AG08396 (cell line): ENCODE measurements at regions not wholly inside any gene's neighbourhood (a gene's known extent, or its start where the extent isn't known, plus 50 kb on each side); places are given as distances from the start of the nearest gene placed in this dataset.
"Not testable (repeated sequence)": the region's sequence is repeated elsewhere in the genome, so short reads cannot be mapped to it uniquely, and the experiment has no call there.

Source experiments
- DNase-seq: peaks from one replicate; pipeline ENCODE4 v3.0.0; 2012; ENCODE audit warnings: low spot score, mixed read lengths

DNA sequence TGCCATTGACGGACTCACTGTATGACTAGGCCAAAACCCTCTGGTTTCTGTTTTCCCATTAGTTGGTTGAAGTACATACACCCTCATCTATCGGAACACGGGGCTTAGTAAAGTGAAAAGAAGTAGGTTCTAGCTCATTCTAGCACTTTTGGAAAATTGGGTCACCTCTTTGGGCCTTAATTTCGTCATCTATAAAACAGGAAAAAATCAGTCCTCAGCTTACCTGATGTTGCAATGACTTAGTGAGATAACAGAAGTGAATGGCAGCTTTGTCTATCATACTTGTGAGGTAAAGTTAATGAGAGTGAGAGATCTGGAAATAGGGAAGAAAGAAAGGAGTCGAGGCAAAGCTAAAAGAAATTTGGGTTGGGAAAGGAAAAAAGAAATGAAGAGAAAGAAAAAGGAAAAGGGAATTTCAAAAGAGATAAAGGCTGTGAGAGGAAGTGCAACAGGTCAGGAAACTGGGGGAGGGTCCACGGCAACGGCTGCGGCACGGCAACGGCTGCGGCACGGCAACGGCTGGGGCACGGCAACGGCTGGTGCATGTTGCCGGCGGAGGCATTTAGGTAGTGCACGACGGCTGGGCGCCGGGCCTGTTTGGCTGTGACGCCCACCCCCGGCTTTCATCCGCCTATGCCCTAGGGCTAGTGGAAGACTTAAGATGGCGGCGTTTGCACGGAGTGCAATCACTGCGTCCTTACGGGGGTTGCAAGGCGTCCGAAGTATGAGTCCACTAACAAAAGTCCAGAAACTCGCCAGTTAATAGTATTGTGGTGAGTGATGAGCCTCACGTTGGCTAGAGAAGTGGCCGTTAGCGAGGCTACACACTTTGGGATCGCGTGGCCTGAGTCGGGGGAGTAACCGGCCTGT is 91.4 kb upstream of the XIST start:
- DNase-seq: peak; percentile 93

DNA sequence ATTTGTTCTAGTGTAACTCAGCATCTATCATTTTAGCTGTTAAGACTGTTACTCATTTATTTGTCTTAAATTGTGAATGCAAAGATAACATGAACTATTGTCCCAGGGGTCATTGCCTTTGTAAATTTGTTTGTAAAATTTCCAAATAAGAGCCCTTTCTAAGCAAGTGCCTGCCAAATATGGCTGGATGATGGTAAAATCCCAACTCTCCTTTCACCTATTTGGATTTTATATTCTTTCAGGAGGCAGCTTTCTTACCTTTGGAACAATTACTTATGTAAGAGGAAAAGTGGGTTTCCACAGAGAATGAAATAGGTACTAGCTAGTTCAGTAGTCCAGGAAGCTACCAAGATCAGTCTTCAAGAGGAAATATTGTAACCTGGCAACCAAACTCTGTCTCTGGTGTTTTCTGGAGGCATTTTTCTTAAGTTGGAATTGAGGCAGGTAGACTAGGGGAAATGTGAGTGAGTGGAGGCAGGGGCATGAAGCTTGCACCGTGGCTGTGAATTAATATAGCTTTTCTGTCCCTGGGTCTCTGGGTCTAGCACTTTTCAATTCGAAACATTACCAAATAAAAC is 88.5 kb upstream of the XIST start:
- DNase-seq: no peak

- DNase-seq: not testable (repeated sequence)
These were observed 85.3 kb upstream of the XIST start for GRCh38 chrX:73937843-73938242.

DNA sequence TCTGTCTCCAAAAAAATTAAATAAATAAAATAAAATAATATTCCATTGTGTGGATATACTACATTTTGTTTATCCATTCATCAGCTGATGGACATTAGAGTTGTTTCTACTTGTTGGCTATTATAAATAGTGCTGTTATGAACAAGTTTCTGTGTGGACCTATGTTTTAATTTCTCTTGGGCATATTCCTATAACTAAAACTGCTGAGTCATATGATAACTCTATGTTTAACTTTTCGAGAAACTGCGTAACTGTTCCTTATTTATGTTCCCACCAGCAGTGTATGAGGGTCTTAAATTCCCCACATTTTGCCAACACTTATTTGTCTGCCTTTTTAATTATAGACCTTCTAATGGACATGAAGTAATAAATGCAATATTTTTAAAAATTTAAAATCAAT is 80.0 kb upstream of the XIST start:
- DNase-seq: no peak

DNA sequence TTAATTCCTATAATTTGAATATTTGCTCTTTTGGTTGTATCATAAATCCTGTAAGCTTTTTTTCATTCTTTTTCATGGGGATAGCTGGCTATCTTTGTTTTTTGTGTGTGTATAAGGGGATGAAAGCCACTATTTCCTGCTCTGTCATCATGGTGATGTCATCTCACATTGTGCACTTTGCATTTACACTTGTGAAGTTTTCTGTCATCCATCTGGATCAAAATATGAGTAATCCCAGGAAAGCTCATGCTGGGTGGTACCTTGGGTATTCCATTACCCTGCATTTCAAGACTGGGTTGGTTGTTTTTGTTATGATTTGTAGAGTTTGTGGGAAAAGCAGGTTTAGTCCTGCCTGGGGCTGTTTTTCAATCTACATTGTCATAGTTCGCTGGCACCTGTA is 77.8 kb upstream of the XIST start:
- DNase-seq: no peak

DNA sequence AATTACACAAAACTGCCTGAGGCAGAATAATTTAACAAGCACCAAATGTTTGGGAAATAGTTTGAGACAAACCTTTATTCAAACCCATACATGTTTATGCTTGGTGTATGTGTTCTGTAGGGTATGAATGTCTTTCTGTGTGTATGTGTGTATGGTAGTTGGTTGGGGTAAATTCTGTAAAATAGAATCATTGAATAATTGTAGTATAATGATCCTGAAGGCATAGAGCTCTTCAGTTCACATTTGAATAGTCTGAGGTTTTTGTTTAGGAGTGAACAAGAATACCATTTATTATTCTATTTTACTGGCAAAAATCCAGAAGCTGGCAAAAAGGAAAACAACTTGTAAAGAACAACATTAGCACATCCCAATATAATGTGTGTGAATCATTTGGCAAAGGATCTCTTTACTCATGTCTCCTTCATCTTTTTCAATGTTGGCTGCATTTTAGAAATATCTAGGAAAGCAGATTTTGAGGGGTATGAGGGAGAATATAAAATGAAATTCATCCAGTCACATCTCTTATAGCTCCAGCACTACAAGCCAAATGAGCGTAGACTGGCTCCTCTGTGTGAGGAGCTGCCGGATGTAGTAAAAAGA is 70.4 kb upstream of the XIST start:
- DNase-seq: no peak

GRCh38 chrX:73916931-73917667 is 64.6 kb upstream of the XIST start:
- peak; percentile 63 for DNase-seq

DNA sequence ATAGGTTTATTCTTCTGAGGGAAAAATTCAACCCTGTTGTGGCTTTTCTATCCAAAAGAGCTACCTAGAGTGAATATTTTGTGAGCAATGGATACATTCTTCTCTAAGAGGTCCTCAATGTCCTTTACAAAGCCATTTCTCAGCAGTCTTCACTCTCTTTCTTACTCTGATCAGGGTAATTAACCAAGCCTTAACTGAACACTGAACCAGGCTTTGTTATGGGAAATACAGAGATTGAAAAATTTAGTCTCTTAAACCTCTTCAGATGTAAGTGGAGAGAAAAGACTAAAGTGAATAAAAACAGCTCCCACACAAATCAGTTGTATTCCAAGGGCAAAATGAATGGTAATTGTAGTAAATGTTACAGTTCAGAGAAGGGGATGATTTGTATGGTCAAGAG is 64.0 kb upstream of the XIST start:
- no peak for DNase-seq

GRCh38 chrX:73914792-73915191 is 62.3 kb upstream of the XIST start:
- DNase-seq: not testable (repeated sequence)

GRCh38 chrX:73913580-73913979 is 61.1 kb upstream of the XIST start:
- no peak for DNase-seq

GRCh38 chrX:73911946-73912345 is 59.4 kb upstream of the XIST start:
- DNase-seq: not testable (repeated sequence)

DNA sequence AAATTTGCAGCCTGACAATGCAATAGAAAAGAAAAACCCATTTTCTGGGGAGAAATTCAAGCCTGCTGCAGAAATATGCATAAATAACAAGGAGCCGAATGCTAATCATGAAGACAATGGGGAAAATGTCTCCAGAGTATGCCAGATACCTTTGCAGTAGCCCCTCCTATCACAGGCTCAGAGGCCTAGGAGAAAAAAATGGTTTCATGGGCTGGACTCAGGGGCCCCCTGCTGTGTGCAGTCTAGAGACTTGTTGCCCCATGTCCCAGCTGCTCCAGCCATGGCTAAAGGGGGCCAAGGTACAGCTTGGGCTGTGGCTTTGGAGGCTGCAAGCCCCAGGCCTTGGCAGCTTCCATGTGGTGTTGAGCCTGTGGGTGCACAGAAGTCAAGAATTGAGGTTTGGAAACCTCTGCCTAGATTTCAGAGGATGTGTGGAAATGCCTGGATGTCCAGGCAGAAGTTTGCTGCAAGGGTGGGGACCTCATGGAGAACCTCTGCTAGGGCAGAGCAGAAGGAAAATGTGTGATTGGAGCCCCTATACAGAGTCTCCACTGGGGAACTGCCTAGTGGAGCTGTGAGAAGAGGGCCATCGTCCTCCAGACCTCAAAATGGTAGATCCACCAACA is 53.3 kb upstream of the XIST start:
- not testable (repeated sequence) for DNase-seq

DNA sequence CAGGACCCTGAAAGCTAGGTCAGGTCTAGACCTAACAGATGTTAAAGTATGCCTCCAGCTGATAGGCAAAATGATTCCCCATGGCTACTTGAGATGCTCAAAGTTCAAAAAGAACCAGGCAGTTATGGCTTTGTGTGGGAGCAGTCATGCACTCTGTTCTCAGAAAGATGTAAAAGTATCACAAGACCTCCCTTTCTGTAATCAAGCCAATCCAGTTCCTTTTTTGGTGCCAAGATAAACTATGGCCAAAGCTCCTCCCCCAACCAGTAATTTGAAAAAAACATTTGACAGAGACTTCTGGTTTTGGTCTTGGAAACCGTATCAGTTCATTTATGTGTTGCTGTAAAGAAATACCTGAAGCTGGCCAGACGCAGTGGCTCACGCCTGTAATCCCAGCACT is 51.4 kb upstream of the XIST start:
- DNase-seq: no peak
